ENCODE measurements at regions not wholly inside any gene's neighbourhood (a gene's known extent, or its start where the extent isn't known, plus 50 kb on each side); places are given as distances from the start of the nearest gene placed in this dataset.

DNA sequence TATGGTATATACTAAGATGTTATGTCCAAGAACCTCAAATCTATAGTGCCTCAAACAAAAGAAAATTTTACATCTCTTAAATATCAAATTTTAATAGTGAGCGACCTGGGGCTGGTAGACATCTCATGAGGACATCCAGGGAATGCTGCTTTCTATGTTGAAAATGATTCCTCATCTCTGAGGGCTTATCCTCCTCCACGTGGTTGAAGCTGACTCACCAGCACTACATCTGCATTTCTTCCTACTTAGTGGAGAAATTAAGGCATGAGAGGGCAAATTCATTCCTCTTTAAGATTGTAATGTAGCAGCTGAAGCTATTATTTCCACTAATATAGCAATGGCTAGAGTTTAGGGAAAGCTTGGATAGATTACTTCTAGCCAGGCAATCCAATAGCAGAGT is 529.5 kb downstream of the COL11A1 start:
- no peak for FAIRE-seq
- dilution Hi-C loops (cut with MboI; ENCODE audit: extremely low pct_ligation_motif_present, low sequenced_read_pairs): no loop called here

DNA sequence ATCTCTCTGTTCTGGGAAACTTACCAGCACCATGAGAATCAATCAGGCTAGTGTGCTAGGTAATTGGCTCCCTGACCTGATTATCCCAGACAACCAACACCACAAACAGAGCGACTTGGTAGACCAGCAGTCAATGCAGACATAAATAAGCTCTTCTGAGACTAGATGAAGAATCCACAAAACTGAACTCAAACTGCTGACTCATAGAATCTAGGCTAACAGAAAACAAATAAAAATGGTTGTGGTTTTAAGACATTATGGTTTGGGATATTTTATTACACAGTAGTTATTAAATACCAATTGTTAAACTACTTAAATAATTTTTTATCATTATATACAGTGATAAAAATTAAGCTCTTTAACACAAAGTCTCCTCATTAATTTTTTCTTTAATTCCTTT is 535.7 kb downstream of the COL11A1 start:
- Histone ChIP-seq H3K4me2 (ENCODE audit: control insufficient read depth, extremely low read depth, insufficient read depth, low read depth, low read length) (no peak overlapping the region), H2AFZ (ENCODE audit: control insufficient read depth, low read length) (no peak overlapping the region), H3K36me3 (ENCODE audit: control insufficient read depth in 2 of 2, extremely low read depth in 1 of 2, insufficient read depth in 2 of 2, low read length in 2 of 2) (no peaks in the 10 kb centered on the region), H3K27ac (ENCODE audit: control insufficient read depth, insufficient read depth, low read length) (no peak overlapping the region), H3K9ac (ENCODE audit: control insufficient read depth, extremely low read depth, insufficient read depth, low read length) (no peak overlapping the region), H3K9me3 (ENCODE audit: control insufficient read depth, low read depth, low read length) (no peaks in the 10 kb centered on the region), H4K20me1 (ENCODE audit: control insufficient read depth, extremely low read depth, insufficient read depth, low read length) (no peaks in the 10 kb centered on the region), H3K4me3 (ENCODE audit: control insufficient read depth in 2 of 3, extremely low read depth in 1 of 3, insufficient read depth in 2 of 3, low read depth in 1 of 3, low read length in 3 of 3) (no peak overlapping the region), H3K4me1 (ENCODE audit: control insufficient read depth, extremely low read depth, insufficient read depth, low read length) (no peaks in the 10 kb centered on the region), H3K9me1 (ENCODE audit: control insufficient read depth, extremely low read depth, insufficient read depth, low read length) (no peaks in the 10 kb centered on the region), H3K79me2 (ENCODE audit: control insufficient read depth, insufficient read depth, low read length) (no peaks in the 10 kb centered on the region), H3K27me3 (ENCODE audit: control insufficient read depth, extremely low read depth, insufficient read depth, low read length) (no peaks in the 10 kb centered on the region)
- FAIRE-seq (no peak), DNase-seq (ENCODE audit: low read depth, low spot score) (no peak)
- dilution Hi-C loops (cut with MboI; ENCODE audit: extremely low pct_ligation_motif_present, low sequenced_read_pairs): no loop called here
- TF ChIP-seq EZH2 (IDR thresholded peaks at IDR 0.05; ENCODE audit: low read length): no peak
- TF ChIP-seq, protein P1, sequence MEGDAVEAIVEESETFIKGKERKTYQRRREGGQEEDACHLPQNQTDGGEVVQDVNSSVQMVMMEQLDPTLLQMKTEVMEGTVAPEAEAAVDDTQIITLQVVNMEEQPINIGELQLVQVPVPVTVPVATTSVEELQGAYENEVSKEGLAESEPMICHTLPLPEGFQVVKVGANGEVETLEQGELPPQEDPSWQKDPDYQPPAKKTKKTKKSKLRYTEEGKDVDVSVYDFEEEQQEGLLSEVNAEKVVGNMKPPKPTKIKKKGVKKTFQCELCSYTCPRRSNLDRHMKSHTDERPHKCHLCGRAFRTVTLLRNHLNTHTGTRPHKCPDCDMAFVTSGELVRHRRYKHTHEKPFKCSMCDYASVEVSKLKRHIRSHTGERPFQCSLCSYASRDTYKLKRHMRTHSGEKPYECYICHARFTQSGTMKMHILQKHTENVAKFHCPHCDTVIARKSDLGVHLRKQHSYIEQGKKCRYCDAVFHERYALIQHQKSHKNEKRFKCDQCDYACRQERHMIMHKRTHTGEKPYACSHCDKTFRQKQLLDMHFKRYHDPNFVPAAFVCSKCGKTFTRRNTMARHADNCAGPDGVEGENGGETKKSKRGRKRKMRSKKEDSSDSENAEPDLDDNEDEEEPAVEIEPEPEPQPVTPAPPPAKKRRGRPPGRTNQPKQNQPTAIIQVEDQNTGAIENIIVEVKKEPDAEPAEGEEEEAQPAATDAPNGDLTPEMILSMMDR (optimal IDR thresholded peaks at IDR 0.05 in 1 of 3, IDR thresholded peaks at IDR 0.05 in 1 of 3, conservative IDR thresholded peaks at IDR 0.05 in 1 of 3; ENCODE audit: extremely low read depth in 1 of 3, insufficient read depth in 2 of 3, low read length in 3 of 3): no peak

More for the DNA sequence above, 529.5 kb downstream of the COL11A1 start:
- Histone ChIP-seq H3K9me3 (ENCODE audit: control insufficient read depth, low read depth, low read length) (no peaks in the 10 kb centered on the region), H3K9ac (ENCODE audit: control insufficient read depth, extremely low read depth, insufficient read depth, low read length) (no peak overlapping the region), H3K27ac (ENCODE audit: control insufficient read depth, insufficient read depth, low read length) (no peak overlapping the region), H3K4me3 (ENCODE audit: control insufficient read depth in 2 of 3, extremely low read depth in 1 of 3, insufficient read depth in 2 of 3, low read depth in 1 of 3, low read length in 3 of 3) (no peak overlapping the region), H3K9me1 (ENCODE audit: control insufficient read depth, extremely low read depth, insufficient read depth, low read length) (no peaks in the 10 kb centered on the region), H2AFZ (ENCODE audit: control insufficient read depth, low read length) (no peak overlapping the region), H3K27me3 (ENCODE audit: control insufficient read depth, extremely low read depth, insufficient read depth, low read length) (no peaks in the 10 kb centered on the region), H3K36me3 (ENCODE audit: control insufficient read depth in 2 of 2, extremely low read depth in 1 of 2, insufficient read depth in 2 of 2, low read length in 2 of 2) (no peaks in the 10 kb centered on the region), H4K20me1 (ENCODE audit: control insufficient read depth, extremely low read depth, insufficient read depth, low read length) (no peaks in the 10 kb centered on the region), H3K4me2 (ENCODE audit: control insufficient read depth, extremely low read depth, insufficient read depth, low read depth, low read length) (no peak overlapping the region), H3K79me2 (ENCODE audit: control insufficient read depth, insufficient read depth, low read length) (no peaks in the 10 kb centered on the region), H3K4me1 (ENCODE audit: control insufficient read depth, extremely low read depth, insufficient read depth, low read length) (no peaks in the 10 kb centered on the region)
- no peak for DNase-seq (ENCODE audit: low read depth, low spot score)
- TF ChIP-seq, protein P1 (optimal IDR thresholded peaks at IDR 0.05 in 1 of 3, IDR thresholded peaks at IDR 0.05 in 1 of 3, conservative IDR thresholded peaks at IDR 0.05 in 1 of 3; ENCODE audit: extremely low read depth in 1 of 3, insufficient read depth in 2 of 3, low read length in 3 of 3): no peak

Measured in keratinocyte (primary cell).